ENCODE measurements at regions not wholly inside any gene's neighbourhood (a gene's known extent, or its start where the extent isn't known, plus 50 kb on each side); places are given as distances from the start of the nearest gene placed in this dataset.

DNA sequence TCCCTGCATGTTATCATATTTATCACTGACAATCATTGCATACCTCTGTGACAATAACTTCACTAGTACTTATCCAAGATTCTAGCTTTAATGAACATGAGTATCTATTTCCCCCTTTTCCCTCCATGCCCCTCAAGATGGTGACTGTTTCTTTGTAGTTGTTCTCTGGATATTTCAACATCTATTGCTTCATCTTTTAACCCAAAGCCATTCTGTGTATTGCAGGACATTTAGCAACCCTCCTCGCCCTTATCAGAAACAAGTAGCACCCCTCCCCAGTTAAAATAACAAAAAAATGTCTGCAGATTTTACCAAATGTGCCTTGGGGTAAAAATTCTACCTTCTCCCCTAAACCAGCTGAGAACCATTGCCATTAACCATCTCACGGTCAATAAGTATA lies 979.8 kb upstream of the MANEA start:
- Histone ChIP-seq H3K36me3 (no peaks in the 10 kb centered on the region), H3K9me3 (no peaks in the 10 kb centered on the region), H3K27ac (no peak overlapping the region), H3K4me3 (no peak overlapping the region), H3K27me3 (no peaks in the 10 kb centered on the region), H3K4me1 (no peaks in the 10 kb centered on the region)
- DNase-seq (ENCODE audit: low spot score in 2 of 2), result no peak
- TF ChIP-seq, protein P1, sequence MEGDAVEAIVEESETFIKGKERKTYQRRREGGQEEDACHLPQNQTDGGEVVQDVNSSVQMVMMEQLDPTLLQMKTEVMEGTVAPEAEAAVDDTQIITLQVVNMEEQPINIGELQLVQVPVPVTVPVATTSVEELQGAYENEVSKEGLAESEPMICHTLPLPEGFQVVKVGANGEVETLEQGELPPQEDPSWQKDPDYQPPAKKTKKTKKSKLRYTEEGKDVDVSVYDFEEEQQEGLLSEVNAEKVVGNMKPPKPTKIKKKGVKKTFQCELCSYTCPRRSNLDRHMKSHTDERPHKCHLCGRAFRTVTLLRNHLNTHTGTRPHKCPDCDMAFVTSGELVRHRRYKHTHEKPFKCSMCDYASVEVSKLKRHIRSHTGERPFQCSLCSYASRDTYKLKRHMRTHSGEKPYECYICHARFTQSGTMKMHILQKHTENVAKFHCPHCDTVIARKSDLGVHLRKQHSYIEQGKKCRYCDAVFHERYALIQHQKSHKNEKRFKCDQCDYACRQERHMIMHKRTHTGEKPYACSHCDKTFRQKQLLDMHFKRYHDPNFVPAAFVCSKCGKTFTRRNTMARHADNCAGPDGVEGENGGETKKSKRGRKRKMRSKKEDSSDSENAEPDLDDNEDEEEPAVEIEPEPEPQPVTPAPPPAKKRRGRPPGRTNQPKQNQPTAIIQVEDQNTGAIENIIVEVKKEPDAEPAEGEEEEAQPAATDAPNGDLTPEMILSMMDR (IDR thresholded peaks at IDR 0.05), result no peak
- TF ChIP-seq EP300 (IDR thresholded peaks at IDR 0.05), result no peak
- no peak for TF ChIP-seq POLR2A (IDR thresholded peaks at IDR 0.05)
- 88 to 91% methylated on average over 2 of the region's 2 CpGs for WGBS, 2 donors

DNA sequence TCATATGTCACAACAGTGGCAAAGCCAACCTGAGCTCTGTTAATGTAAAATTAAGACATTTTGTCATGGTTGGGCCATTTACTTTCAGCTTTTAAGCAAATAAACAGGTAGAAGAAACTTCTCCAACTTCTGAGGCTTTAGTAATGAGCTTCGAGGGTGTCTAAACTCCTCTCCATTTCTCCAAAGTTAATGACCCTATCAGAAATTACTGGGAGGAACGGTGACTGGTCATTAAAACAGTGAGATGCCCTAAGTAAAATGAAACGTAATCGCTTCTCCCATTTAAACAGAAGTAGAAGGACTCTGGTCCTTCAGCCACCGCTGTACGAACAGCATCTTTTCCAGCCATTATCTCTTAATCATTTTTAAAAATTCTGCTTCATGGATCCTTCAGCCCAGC lies 986.9 kb upstream of the MANEA start:
- Histone ChIP-seq H3K27me3 (no peaks in the 10 kb centered on the region), H3K4me1 (no peaks in the 10 kb centered on the region), H3K27ac (no peak overlapping the region), H3K4me3 (no peak overlapping the region), H3K36me3 (no peaks in the 10 kb centered on the region), H3K9me3 (no peaks in the 10 kb centered on the region)
- 82 to 90% methylated on average over 6 of the region's 6 CpGs for WGBS, 2 donors
- DNase-seq (ENCODE audit: low spot score in 2 of 2), result no peak
- TF ChIP-seq, protein P1 (IDR thresholded peaks at IDR 0.05), result no peak
- TF ChIP-seq POLR2A (IDR thresholded peaks at IDR 0.05) (no peak), EP300 (IDR thresholded peaks at IDR 0.05) (no peak)

DNA sequence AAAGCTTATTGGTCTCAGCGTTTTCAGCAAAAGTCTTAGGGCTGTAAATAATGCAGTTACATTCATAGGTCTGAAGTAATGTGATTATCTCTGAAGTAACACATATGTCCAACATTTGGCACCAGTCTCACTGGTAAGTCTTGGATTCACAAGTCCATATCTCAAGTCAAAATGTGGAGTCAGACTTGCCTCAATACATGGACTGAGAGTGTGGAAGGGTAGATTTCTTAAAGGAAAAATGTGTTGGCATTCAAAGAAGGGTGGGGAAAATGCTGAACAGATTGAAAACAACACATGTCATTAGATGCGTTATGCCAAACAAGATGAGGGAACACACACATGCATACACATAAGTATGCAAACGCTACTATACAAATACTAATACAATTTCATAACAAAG lies 989.0 kb upstream of the MANEA start:
- H3K27me3 ChIP-seq, result no peaks in the 10 kb centered on the region
- H3K27ac ChIP-seq, result no peak overlapping the region
- H3K9me3 ChIP-seq, result no peaks in the 10 kb centered on the region
- no peaks in the 10 kb centered on the region for H3K4me1 ChIP-seq
- DNase-seq (ENCODE audit: low spot score in 2 of 2), result no peak
- H3K4me3 ChIP-seq, result no peak overlapping the region
- WGBS, 2 donors, result 85 to 87% methylated on average over 3 of the region's 3 CpGs
- H3K36me3 ChIP-seq, result no peaks in the 10 kb centered on the region
- TF ChIP-seq POLR2A (IDR thresholded peaks at IDR 0.05), result no peak
- TF ChIP-seq EP300 (IDR thresholded peaks at IDR 0.05), result no peak
- TF ChIP-seq, protein P1 (IDR thresholded peaks at IDR 0.05), result no peak

DNA sequence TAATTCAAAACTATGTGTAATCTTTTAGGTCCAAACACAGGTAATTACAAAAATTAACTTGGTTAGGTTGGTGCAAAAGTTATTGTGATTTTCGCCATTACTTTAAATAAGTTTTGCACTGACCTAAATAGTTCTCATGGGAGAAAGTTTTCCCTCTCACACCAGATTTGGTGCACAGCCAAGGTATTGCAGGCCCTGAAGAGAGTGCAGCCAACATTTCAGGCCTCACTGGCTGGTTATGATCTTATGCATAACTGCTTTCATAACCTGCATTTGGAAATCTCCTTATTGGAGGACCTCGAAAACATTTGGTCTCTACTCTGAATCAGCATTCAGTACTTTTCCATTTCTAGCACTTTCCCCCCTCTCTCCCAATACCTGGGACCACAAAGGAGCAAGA lies 993.1 kb upstream of the MANEA start:
- Histone ChIP-seq H3K27ac (no peak overlapping the region), H3K4me3 (no peak overlapping the region), H3K9me3 (no peaks in the 10 kb centered on the region), H3K36me3 (no peaks in the 10 kb centered on the region), H3K4me1 (no peaks in the 10 kb centered on the region), H3K27me3 (no peaks in the 10 kb centered on the region)
- TF ChIP-seq POLR2A (IDR thresholded peaks at IDR 0.05), result no peak
- TF ChIP-seq, protein P1 (IDR thresholded peaks at IDR 0.05), result no peak
- TF ChIP-seq EP300 (IDR thresholded peaks at IDR 0.05), result no peak
- no peak for DNase-seq (ENCODE audit: low spot score in 2 of 2)
- 93 to 98% methylated on average over 2 of the region's 2 CpGs for WGBS, 2 donors

DNA sequence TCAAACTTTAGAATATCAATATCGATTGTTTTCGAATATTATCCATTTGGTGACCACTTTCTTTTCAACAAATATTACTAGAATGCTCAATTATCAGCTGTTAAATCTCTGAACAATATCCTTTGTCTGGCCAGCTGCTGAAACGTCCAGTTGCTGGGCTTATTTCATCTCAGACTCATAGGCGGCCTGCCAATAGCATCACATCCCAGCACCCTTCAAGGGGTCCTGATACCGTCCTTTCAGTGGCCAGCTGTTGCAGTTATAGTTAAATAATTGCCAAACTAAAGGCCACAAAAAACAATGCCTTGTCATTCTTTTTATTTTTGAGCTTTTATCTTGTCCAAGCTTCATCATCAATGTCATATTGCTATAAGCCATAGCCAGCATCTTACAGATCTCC lies 1006.8 kb upstream of the MANEA start:
- H3K4me3 ChIP-seq, result no peak overlapping the region
- TF ChIP-seq, protein P1 (IDR thresholded peaks at IDR 0.05), result no peak
- TF ChIP-seq EP300 (IDR thresholded peaks at IDR 0.05) (no peak), POLR2A (IDR thresholded peaks at IDR 0.05) (no peak)
- H3K4me1 ChIP-seq, result no peaks in the 10 kb centered on the region
- H3K36me3 ChIP-seq, result no peaks in the 10 kb centered on the region
- WGBS, 2 donors, result 61 to 65% methylated on average over 5 of the region's 5 CpGs
- H3K27ac ChIP-seq, result no peak overlapping the region
- H3K9me3 ChIP-seq, result no peaks in the 10 kb centered on the region
- no peak for DNase-seq (ENCODE audit: low spot score in 2 of 2)
- H3K27me3 ChIP-seq, result no peaks in the 10 kb centered on the region

Measured in tibial nerve (tissue), 4 donors.